Naive thymus-derived CD8-positive, alpha-beta T cell (primary cell): ENCODE measurements at regions not wholly inside any gene's neighbourhood (a gene's known extent, or its start where the extent isn't known, plus 50 kb on each side); places are given as distances from the start of the nearest gene placed in this dataset.
"Not testable (repeated sequence)": the region's sequence is repeated elsewhere in the genome, so short reads cannot be mapped to it uniquely, and the experiment has no call there.

Experiments
- ATAC-seq, 2 donors: fragments of 150-1000 bp; cut with Tn5 transposase in 1 of 2; sonication (Bioruptor Pico), chemical (Tn5 transposase) in 1 of 2; 1 replicate in 1 of 2; 2 replicates in 1 of 2; pipeline ENCODE4 v1.10.0; 2021; ENCODE audit warnings: mild to moderate bottlenecking in 2 of 2, moderate library complexity in 2 of 2
- POLR2A ChIA-PET: fragments of 350-600 bp; sonication (Branson Sonifier 250); formaldehyde crosslinking; loops from one replicate; lab custom pipeline; 2021; ENCODE audit warnings: antibody characterized with exemption; lab: Charles Lee
- DNase-seq, 10 donors: peaks; one replicate each; pipeline versions ENCODE4 v3.0.0 to v3.0.0-alpha.2; 2020 to 2022
- H3K27ac Mint-ChIP-seq, 10 donors: one replicate each; pipeline ENCODE4 v1.8.0; 2020 to 2022; ENCODE audit warnings: mild to moderate bottlenecking in 10 of 10, mixed read lengths in 10 of 10, moderate library complexity in 4 of 10, inconsistent platforms in 1 of 10
- H3K27me3 Mint-ChIP-seq, 5 donors: one replicate each; pipeline ENCODE4 v1.8.0; 2021 to 2022; ENCODE audit warnings: mixed read lengths in 5 of 5
- H3K36me3 Mint-ChIP-seq, 3 donors: one replicate each; pipeline ENCODE4 v1.8.0; 2020 to 2022; ENCODE audit warnings: mixed read lengths in 3 of 3, mild to moderate bottlenecking in 2 of 3, inconsistent platforms in 1 of 3
- H3K4me1 Mint-ChIP-seq, 4 donors: one replicate each; pipeline ENCODE4 v1.8.0; 2021 to 2022; ENCODE audit warnings: mixed read lengths in 4 of 4
- H3K4me3 Mint-ChIP-seq, 10 donors: one replicate each; pipeline ENCODE4 v1.8.0; 2020 to 2022; ENCODE audit warnings: mild to moderate bottlenecking in 10 of 10, mixed read lengths in 10 of 10, moderate library complexity in 6 of 10, inconsistent platforms in 1 of 10
- H3K9me3 Mint-ChIP-seq, 9 donors: one replicate each; pipeline ENCODE4 v1.8.0; 2020 to 2022; ENCODE audit warnings: mixed read lengths in 9 of 9, mild to moderate bottlenecking in 3 of 9, inconsistent platforms in 1 of 9, moderate library complexity in 1 of 9

GRCh38 chr9:134546246-134546731 lies 95.3 kb upstream of the COL5A1 start:
- H3K4me3 Mint-ChIP-seq = no peak overlapping the region
- POLR2A ChIA-PET = no interaction called here
- H3K4me1 Mint-ChIP-seq = peaks cover 0 to 1% (median 0%) of the 10 kb centered on the region in 4 donors
- H3K27ac Mint-ChIP-seq = no peak overlapping the region
- H3K9me3 Mint-ChIP-seq = peaks cover 0 to 7% (median 0%) of the 10 kb centered on the region in 9 donors
- H3K27me3 Mint-ChIP-seq = peaks cover 0 to 22% (median 10%) of the 10 kb centered on the region in 5 donors
- DNase-seq = peak in 1 of 10 donors; percentile 63
- peaks cover 2 to 6% (median 2%) of the 10 kb centered on the region in 3 donors for H3K36me3 Mint-ChIP-seq
- no peak for ATAC-seq

- ATAC-seq (no peak), DNase-seq (peak in 1 of 10 donors; percentile 59)
- H3K9me3 Mint-ChIP-seq = peaks cover 0 to 7% (median 0%) of the 10 kb centered on the region in 9 donors
- peaks cover 0 to 26% (median 11%) of the 10 kb centered on the region in 5 donors for H3K27me3 Mint-ChIP-seq
- peak overlapping the region in 1 of 10 donors; percentile 31 for H3K27ac Mint-ChIP-seq
- no peak overlapping the region for H3K4me3 Mint-ChIP-seq
- peaks cover 2 to 6% (median 2%) of the 10 kb centered on the region in 3 donors for H3K36me3 Mint-ChIP-seq
- POLR2A ChIA-PET = no interaction called here
- H3K4me1 Mint-ChIP-seq = peaks cover 0 to 1% (median 0%) of the 10 kb centered on the region in 4 donors
These were observed 94.9 kb upstream of the COL5A1 start for GRCh38 chr9:134546746-134547145.

- DNase-seq = peak in 1 of 10 donors; percentile 27
- POLR2A ChIA-PET = no interaction called here
- no peaks in the 10 kb centered on the region for H3K4me1 Mint-ChIP-seq
- peaks cover 0 to 7% (median 0%) of the 10 kb centered on the region in 9 donors for H3K9me3 Mint-ChIP-seq
- ATAC-seq = no peak
- no peak overlapping the region for H3K4me3 Mint-ChIP-seq
- peak overlapping the region in 2 of 10 donors; percentile 31 to 42 for H3K27ac Mint-ChIP-seq
- peaks cover 2 to 6% (median 2%) of the 10 kb centered on the region in 3 donors for H3K36me3 Mint-ChIP-seq
- H3K27me3 Mint-ChIP-seq = peaks cover 3 to 32% (median 17%) of the 10 kb centered on the region in 5 donors
These were observed 94.2 kb upstream of the COL5A1 start for GRCh38 chr9:134547161-134548100.

GRCh38 chr9:134548185-134548584 lies 93.4 kb upstream of the COL5A1 start:
- H3K4me1 Mint-ChIP-seq = no peaks in the 10 kb centered on the region
- H3K4me3 Mint-ChIP-seq = no peak overlapping the region
- no peak for ATAC-seq
- H3K36me3 Mint-ChIP-seq = peaks cover 2 to 6% (median 2%) of the 10 kb centered on the region in 3 donors
- peaks cover 3 to 38% (median 19%) of the 10 kb centered on the region in 5 donors for H3K27me3 Mint-ChIP-seq
- POLR2A ChIA-PET = no interaction called here
- peak in 1 of 10 donors; percentile 51 for DNase-seq
- H3K27ac Mint-ChIP-seq = no peak overlapping the region
- H3K9me3 Mint-ChIP-seq = peaks cover 0 to 7% (median 0%) of the 10 kb centered on the region in 9 donors

GRCh38 chr9:134548618-134549017 lies 93.0 kb upstream of the COL5A1 start:
- Mint-ChIP-seq H3K27ac (no peak overlapping the region), H3K27me3 (peaks cover 3 to 35% (median 19%) of the 10 kb centered on the region in 5 donors), H3K36me3 (peaks cover 2 to 6% (median 2%) of the 10 kb centered on the region in 3 donors), H3K4me1 (no peaks in the 10 kb centered on the region), H3K4me3 (no peak overlapping the region), H3K9me3 (peaks cover 0 to 7% (median 0%) of the 10 kb centered on the region in 9 donors)
- ATAC-seq = no peak
- peak in 1 of 10 donors; percentile 40 for DNase-seq
- POLR2A ChIA-PET = no interaction called here

- ATAC-seq = no peak
- peaks cover 0 to 7% (median 0%) of the 10 kb centered on the region in 9 donors for H3K9me3 Mint-ChIP-seq
- H3K27me3 Mint-ChIP-seq = peaks cover 3 to 34% (median 19%) of the 10 kb centered on the region in 5 donors
- peaks cover 2 to 6% (median 2%) of the 10 kb centered on the region in 3 donors for H3K36me3 Mint-ChIP-seq
- no peak overlapping the region for H3K27ac Mint-ChIP-seq
- H3K4me3 Mint-ChIP-seq = no peak overlapping the region
- POLR2A ChIA-PET = no interaction called here
- no peaks in the 10 kb centered on the region for H3K4me1 Mint-ChIP-seq
- DNase-seq = peak in 1 of 10 donors; percentile 49
These were observed 92.3 kb upstream of the COL5A1 start for GRCh38 chr9:134549336-134549735.

- H3K4me3 Mint-ChIP-seq, H3K27ac Mint-ChIP-seq, H3K36me3 Mint-ChIP-seq, H3K4me1 Mint-ChIP-seq, H3K9me3 Mint-ChIP-seq, ATAC-seq, POLR2A ChIA-PET: not testable (repeated sequence)
- H3K27me3 Mint-ChIP-seq = peaks cover 3 to 35% (median 15%) of the 10 kb centered on the region in 5 donors
- peak in 1 of 10 donors; percentile 18 for DNase-seq
These were observed 91.5 kb upstream of the COL5A1 start for GRCh38 chr9:134550081-134550480.

- Mint-ChIP-seq H3K27me3 (peaks cover 3 to 37% (median 18%) of the 10 kb centered on the region in 5 donors), H3K27ac (no peak overlapping the region), H3K9me3 (peaks cover 0 to 7% (median 0%) of the 10 kb centered on the region in 9 donors), H3K36me3 (peaks cover 2 to 6% (median 2%) of the 10 kb centered on the region in 3 donors), H3K4me3 (no peak overlapping the region), H3K4me1 (no peaks in the 10 kb centered on the region)
- POLR2A ChIA-PET = no interaction called here
- DNase-seq = no peak
- no peak for ATAC-seq
These were observed 91.0 kb upstream of the COL5A1 start for GRCh38 chr9:134550584-134550983.

GRCh38 chr9:134551176-134551575 lies 90.4 kb upstream of the COL5A1 start:
- peaks cover 0 to 7% (median 0%) of the 10 kb centered on the region in 9 donors for H3K9me3 Mint-ChIP-seq
- no peak overlapping the region for H3K27ac Mint-ChIP-seq
- POLR2A ChIA-PET = no interaction called here
- no peak for ATAC-seq
- DNase-seq = peak in 1 of 10 donors; percentile 49
- peaks cover 3 to 37% (median 18%) of the 10 kb centered on the region in 5 donors for H3K27me3 Mint-ChIP-seq
- peaks cover 2 to 6% (median 2%) of the 10 kb centered on the region in 3 donors for H3K36me3 Mint-ChIP-seq
- H3K4me1 Mint-ChIP-seq = no peaks in the 10 kb centered on the region
- no peak overlapping the region for H3K4me3 Mint-ChIP-seq

GRCh38 chr9:134551644-134552348 lies 89.8 kb upstream of the COL5A1 start:
- Mint-ChIP-seq H3K4me3 (no peak overlapping the region), H3K27ac (peak overlapping the region in 1 of 10 donors; percentile 73), H3K27me3 (peaks cover 3 to 39% (median 18%) of the 10 kb centered on the region in 5 donors), H3K9me3 (peaks cover 0 to 7% (median 0%) of the 10 kb centered on the region in 9 donors), H3K36me3 (peaks cover 2 to 6% (median 2%) of the 10 kb centered on the region in 3 donors), H3K4me1 (no peaks in the 10 kb centered on the region)
- POLR2A ChIA-PET = no interaction called here
- ATAC-seq = no peak
- DNase-seq = peak in 1 of 10 donors; percentile 26

- Mint-ChIP-seq H3K9me3 (peaks cover 0 to 7% (median 0%) of the 10 kb centered on the region in 9 donors), H3K27ac (peak overlapping the region in 1 of 10 donors; percentile 73), H3K4me1 (no peaks in the 10 kb centered on the region), H3K4me3 (no peak overlapping the region), H3K36me3 (peaks cover 2 to 6% (median 2%) of the 10 kb centered on the region in 3 donors), H3K27me3 (peaks cover 5 to 41% (median 23%) of the 10 kb centered on the region in 5 donors)
- ATAC-seq = no peak
- peak in 1 of 10 donors; percentile 22 for DNase-seq
- POLR2A ChIA-PET = no interaction called here
These were observed 89.1 kb upstream of the COL5A1 start for GRCh38 chr9:134552349-134552990.
